ENCODE measurements at regions not wholly inside any gene's neighbourhood (a gene's known extent, or its start where the extent isn't known, plus 50 kb on each side); places are given as distances from the start of the nearest gene placed in this dataset.

GRCh38 chr2:217351378-217351777 lies 491.5 kb upstream of the TNP1 start:
- TF ChIP-seq POLR2A (IDR thresholded peaks at IDR 0.05) (no peak), CTCF (IDR thresholded peaks at IDR 0.05) (no peak)
